Adrenal gland (tissue), 5 donors: ENCODE measurements at regions not wholly inside any gene's neighbourhood (a gene's known extent, or its start where the extent isn't known, plus 50 kb on each side); places are given as distances from the start of the nearest gene placed in this dataset.

Experiments
- CTCF ChIP-seq, 6 experiments: fragments of 450-650 bp in 4 of 6; fragments of 200-600 bp in 2 of 6; sonication (generic) in 1 of 6; IDR thresholded peaks; 1 replicate in 5 of 6; 2 replicates in 1 of 6; pipeline versions ENCODE4 v1.5.1 to v1.8.0; 2016 to 2021; ENCODE audit warnings: antibody characterized with exemption in 6 of 6, mild to moderate bottlenecking in 2 of 6, moderate library complexity in 1 of 6
- POLR2A ChIP-seq, 2 donors: fragments of 450-650 bp; IDR thresholded peaks; one replicate each; pipeline ENCODE4 v1.6.1; 2017; ENCODE audit warnings: antibody characterized with exemption in 2 of 2, mild to moderate bottlenecking in 2 of 2, moderate library complexity in 1 of 2
- donor health status: DM: no; HTN: no; CAD: no.

GRCh38 chr15:39014682-39015081 lies 450.1 kb upstream of the RASGRP1 start:
- TF ChIP-seq POLR2A (IDR thresholded peaks at IDR 0.05) (no peak), CTCF (IDR thresholded peaks at IDR 0.05) (no peak)
